GM23248 (cell line): ENCODE measurements at regions not wholly inside any gene's neighbourhood (a gene's known extent, or its start where the extent isn't known, plus 50 kb on each side); places are given as distances from the start of the nearest gene placed in this dataset.

ENCODE experiments used
- EZH2 ChIP-seq: fragments of 200-600 bp; sonication (generic); IDR thresholded peaks from 2 replicates; pipeline ENCODE4 v1.6.1; 2018; ENCODE audit warnings: antibody characterized with exemption, mild to moderate bottlenecking; ENCODE audit not compliant: insufficient read depth, poor library complexity, severe bottlenecking
- EZH2phosphoT487 ChIP-seq: fragments of 200-600 bp; sonication (generic); IDR thresholded peaks from 2 replicates; pipeline ENCODE4 v1.6.1; 2018; ENCODE audit warnings: antibody characterized with exemption, moderate library complexity, mild to moderate bottlenecking, low read depth; ENCODE audit not compliant: insufficient read depth

- TF ChIP-seq EZH2 (no peak), EZH2phosphoT487 (no peak)
Observed at GRCh38 chr2:20563833-20564232, 87.1 kb downstream of the HS1BP3 start.
